Activated CD8-positive, alpha-beta memory T cell treated with anti-CD3 and anti-CD28 coated beads for 24 hours (primary cell): ENCODE measurements at regions not wholly inside any gene's neighbourhood (a gene's known extent, or its start where the extent isn't known, plus 50 kb on each side); places are given as distances from the start of the nearest gene placed in this dataset.

Source experiments
- DNase-seq: peaks from one replicate; pipeline ENCODE4 v3.0.0-alpha.2; 2020

DNA sequence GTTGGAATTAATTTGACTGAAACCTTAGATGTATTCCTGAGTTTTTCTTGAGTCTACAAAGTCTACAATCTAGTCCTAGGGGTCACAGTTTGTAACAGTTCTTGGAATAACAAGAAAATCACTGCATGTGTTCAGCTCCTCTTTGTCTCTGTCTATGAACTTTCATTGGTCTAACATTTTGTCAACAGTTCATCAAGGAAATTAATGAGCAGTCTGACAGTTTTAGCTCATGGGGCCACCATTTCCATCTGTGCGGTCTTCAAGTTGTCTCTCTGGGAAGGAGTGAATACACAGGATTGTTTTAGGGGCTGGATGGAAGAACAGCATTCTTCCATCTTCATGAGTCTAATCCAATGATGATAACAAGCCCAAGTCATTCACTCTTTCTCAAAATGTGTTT lies 276.4 kb downstream of the TMEM167A start:
- DNase-seq: no peak

DNA sequence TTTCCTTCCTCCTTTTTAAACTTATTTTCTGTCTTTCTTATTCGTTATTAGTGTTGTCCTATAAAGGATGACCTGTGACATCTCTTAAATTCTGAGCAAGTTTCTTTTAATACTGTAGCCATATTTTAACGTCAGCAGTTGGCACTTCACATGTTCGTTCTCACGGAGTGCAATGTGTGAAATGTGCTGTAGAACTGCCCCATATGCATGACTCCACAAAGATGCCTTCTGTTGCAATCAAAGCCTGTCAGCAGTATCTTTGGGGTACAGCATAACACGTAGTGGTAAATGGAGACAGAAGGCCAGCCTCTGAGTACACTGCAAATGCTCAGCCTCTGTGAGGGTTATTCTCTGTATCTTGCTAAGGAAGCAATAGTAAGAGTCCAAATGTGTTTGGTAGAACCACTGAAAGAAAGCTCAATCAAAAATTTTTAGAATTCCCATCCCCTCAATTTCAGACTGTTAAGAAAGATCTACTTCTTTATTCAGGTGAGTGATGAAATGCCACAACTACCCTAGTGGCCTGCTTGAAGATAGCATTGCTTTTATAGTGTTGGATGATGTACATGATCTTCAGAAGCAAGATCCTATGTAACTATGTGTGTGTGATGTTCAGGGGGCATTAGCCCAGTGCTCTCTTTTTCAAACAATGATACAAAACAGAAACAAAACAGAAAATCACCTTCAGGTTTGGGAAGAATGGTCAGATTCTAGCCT lies 277.7 kb downstream of the TMEM167A start:
- DNase-seq: no peak

DNA sequence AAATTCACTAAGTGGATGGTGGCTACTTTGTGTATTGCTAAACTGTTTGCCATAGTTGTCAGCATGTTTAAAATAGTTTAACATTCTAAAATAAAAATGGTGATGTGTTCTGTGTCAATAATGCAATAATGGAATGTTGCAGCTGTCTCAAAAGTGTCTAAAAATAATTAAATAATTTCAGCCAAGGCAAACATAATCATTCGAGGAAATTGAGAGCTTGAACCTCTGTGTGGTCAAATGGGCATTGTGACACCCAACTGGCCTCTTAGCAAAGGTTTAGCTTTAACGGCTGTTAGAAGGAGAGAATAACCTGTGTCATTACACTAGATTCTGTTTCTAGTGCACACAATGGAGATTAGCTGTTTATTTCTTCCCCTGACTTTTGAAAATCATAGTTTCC lies 278.5 kb downstream of the TMEM167A start:
- no peak for DNase-seq

DNA sequence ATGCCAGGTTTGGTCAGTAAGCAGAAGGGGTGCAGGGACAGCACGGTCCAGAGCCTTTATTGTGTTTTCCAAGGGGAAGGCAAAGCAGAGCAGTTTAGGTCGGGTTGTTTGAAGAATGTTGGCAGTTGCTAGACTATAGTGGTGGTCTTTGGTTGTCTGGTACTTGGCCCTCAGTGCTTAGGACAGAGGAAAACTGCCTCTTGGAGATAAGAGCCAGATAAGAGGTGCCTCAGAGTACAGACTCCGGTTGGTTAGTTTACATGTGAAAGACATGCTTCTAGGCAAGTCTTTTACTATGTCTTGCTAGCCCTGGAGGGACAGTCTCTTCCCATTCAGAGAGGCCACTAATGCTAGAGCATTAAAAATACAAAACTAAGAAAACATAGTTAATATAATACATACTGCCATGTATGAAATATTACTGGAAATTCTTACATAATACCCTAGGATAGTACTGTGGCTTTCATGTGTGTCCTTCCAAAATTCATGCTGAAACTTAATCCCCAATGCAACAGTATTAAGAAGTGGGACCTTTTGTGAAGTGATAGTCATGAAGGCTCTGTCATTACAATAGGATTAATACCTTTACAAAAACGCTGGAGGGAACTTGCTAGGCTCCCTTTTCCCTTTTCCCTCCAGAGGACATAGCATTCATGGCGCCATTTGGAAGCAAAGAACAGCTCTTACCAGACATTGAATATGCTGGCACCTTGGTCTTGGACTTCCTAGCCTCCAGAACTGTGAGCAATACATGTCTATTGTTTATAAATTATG lies 280.4 kb downstream of the TMEM167A start:
- DNase-seq: no peak

DNA sequence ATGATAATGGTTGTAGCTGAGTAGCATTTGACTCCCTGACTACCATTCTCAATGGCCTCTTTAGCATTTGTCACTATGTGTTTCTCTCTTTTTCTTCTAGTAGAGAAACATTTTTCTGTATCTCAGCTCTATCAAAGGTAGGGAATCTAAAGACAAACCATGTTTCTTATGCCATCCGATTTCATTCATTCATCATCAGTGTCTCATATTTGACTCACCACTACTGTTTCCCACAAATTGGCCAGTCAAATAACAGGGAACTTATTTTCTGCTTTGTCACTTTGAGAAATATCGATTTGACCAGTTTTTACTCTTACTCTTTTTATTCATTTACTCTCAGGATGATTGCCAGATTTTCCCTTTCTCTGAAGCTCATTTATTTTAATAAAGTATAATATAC lies 282.3 kb downstream of the TMEM167A start:
- no peak for DNase-seq

DNA sequence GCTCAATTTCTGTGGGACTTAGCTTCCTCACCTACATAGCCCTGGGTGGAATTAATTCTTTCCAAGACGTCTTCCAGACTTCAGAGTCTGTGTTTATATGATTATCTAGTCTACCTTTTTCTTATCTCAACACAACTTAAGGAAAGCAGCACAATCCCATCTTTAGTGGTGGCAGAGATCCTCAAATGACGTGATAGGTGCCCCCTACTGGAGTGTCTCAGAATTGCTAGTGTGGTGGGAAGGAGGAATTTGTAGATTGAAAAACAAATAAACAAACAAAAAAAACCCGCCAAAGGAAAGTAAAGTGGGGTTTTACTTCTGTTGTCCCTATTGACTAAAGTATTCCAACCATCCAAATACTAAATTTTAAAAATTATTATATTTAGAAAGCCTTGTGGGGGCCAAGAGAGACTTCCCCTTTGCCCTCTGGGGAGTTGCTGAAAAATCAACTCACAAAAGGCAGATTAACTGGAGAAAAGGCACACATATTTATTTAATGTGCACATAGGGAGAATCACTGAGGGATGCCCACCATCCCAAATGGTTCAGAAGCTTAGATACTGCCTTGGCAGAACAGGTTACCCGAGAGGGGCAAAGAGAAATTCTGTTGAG lies 283.3 kb downstream of the TMEM167A start:
- DNase-seq: peak; percentile 64

DNA sequence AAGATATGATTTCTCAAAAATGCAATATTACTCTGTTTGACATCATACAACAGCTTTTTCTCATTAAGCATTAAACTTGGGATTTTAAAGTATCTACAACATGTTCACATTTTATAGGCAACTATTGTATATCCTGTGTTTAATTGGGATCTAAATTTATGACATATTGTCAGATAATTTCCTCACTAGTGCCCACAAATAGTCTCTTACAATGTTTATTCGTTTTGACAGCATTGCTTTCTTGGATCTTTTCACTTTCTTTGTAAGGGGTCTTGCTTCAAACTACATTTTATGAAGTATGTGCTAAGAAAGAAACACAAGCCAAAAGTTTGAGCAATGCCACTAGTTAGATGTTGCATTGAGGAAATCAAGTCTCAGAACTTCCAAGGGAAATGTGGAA lies 285.1 kb downstream of the TMEM167A start:
- no peak for DNase-seq

DNA sequence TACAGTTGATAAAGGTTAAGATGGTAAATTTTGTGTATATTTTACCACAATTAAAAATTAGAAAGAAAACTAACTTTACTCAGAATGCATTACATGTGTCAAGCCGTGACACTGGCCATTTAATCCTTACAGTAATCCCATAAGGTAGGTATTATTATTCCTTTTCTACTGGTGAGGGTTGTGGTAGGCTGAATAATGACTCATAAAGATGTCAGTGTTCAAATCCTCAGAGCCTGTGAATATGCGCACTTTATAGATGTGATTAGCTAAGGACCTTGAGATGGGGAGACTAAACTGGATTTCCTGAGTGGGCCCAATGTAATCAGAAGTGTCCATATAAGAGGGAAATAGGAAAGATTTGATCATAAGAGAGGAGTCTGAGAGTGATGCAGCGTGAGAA lies 288.1 kb downstream of the TMEM167A start:
- no peak for DNase-seq

DNA sequence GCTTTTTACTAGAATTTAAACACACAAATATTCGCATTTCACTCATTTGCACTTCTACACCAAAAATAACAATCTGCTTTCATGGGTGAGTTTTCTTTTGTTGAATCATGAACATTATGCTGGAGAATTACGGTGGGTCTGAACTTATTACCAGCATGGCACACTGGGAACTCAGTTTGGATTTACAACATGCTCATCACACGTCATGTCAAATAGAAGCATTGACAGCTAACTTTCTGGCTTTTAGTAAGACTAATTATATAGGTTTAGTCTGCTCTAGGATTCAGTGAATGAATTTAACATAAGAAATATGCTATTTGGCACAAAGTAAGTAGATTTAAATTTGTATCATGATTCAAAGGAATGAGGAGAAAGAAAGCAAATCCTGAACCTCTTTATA lies 290.4 kb downstream of the TMEM167A start:
- DNase-seq: no peak

DNA sequence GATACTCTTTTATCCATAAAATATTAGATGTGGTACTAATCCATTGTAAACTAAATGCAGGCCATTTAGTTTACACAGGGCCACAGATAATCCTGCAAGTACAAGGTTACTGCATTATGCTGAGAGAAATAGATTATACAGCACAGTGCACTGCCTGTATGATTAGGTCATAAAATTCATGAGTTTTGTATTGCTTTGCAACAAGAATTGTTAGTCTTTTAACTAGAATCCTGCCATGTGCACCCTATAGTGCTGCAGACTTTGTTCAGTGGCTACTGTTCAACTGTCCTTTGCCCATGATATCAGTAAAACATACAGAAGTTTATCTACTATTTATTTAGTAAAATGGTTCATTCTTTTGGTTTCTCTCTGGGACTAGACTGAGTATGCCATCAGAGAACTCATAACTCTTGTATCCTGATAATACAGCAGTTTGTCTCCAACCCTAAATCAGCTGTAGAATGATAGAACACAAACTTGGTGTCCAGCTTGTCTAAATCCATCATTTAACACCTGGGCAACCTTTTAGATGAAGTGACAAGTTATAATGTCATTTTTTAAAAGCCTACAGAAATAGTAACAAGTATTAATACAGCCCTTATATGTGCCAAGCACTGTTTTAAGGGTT lies 291.2 kb downstream of the TMEM167A start:
- no peak for DNase-seq

DNA sequence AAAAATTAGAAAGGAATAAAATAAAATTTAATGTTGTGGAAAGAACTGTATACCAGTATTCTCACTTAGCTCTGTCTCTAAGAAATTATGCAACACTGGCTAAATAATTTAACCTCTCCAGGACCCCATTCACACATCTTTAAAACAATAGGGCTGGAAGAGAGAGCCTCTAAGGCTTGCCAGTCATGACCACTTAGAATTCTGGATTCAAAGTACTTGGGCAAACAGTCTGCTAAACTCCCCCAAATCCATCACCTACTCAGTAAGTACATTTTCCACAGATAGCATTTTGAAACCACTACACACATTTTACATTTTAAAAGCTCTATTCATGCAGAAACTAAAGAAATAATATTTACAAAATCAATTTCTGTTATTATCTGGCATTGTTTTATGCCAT lies 291.7 kb downstream of the TMEM167A start:
- DNase-seq: no peak

DNA sequence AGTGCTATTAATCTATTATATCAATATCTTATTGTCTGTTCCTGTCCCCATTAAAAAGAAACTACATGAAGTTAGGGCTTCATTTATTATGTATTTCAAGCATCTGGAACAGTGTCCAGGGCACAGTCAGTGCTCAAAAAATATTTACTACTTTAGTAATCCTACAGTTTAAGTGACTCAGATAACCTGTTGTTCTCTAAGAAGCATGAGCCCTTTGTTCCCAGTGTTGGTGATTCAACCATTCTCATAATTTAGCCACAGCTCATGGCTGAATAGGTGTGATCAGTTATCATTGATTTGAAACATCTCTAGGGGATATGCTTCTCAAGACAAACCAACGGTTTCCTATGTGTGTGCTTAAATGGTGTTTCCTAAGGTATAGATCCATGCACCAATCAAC lies 292.7 kb downstream of the TMEM167A start:
- no peak for DNase-seq

DNA sequence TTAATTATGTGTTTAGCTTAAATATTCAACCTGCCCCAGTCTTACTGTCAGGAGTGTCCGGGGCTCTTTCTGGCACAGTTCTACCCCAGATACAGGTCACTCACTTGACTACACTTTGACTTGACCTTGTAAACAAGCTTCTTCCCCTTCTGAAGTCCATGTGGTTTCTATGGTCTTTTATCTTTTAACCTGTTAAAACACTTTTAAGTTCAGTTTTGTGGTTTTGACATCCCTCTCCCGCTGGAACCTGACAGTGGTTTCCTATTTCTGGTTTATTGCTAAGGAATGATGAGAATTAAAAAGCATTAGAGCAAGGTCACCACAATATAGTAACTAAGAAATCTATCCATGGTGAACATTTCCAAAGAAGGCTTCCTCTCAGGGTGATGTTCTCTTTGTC lies 300.1 kb downstream of the TMEM167A start:
- DNase-seq: no peak

DNA sequence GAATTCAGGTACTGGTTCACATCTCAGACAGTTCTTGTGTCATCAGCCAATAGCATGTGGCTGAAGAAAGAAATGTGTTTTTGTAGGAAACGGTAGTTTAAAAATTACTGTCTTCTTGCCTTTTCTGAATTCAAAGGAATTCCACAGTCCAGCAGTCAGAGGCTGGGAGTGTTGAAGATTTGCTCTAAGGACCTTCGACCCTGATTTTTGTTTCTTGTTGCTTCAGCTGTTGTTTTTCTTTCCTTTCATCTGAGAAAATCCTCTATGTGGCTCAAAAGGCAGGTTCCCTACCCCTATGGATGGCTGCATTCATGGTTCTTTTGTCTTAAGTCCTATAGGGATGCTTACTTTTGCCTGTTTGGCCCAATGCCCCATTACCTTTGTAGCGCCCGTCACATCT lies 304.9 kb downstream of the TMEM167A start:
- no peak for DNase-seq

DNA sequence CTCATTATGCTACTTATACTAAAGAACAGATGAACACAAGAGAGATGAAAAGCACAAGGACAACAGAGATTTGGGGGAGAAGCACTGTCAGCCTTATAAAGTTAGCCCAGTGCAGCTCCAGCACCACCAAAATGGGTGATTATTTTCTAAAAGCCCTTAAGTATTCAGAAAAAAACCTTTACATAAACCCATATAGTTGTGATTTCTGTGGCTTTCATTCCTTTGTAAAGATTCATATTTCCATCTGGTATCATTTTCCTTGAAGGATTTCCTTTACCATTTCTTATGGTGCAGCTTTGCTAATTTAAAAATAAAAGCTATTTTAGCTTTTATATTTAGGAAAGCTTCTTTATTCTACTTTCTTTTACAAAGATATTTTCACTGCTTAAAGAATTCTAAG lies 311.0 kb downstream of the TMEM167A start:
- no peak for DNase-seq

DNA sequence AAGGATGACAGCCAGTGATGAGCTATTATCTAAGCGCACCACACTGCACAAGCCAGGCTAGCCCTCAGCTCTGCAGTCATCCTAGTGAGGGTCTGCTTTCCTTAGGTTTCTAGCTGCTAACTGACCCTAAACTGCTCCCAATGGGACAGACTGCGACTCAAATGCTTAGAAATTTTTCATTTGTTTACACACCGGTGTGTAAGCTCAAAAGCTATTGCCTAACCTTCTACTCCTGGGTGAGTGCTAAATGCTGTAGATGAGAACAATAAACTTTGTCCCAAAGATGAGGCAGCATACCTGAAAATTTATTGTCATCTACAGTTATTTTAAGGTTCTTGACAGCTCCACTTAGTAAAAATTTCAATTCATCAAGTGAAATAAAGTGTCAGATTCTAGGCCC lies 311.4 kb downstream of the TMEM167A start:
- DNase-seq: no peak

DNA sequence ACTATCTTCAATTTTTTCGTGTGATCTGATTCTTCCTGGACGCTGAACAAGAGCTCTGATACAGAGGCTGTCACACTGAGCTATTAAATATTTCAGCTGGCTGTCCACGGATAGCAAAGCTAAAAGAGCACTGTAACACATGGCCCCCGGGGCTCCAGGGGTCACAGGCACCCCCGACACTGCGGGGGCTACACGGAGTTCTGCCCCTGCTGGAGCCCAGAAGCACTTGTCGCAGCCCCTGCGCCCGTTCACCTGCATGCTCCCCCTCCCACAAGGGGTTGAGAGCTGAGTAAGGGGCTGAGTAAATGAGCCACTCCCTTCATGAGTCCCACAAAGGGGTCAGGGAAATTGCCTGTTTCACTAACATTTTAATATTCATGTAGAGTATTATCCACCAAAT lies 316.3 kb downstream of the TMEM167A start:
- no peak for DNase-seq

DNA sequence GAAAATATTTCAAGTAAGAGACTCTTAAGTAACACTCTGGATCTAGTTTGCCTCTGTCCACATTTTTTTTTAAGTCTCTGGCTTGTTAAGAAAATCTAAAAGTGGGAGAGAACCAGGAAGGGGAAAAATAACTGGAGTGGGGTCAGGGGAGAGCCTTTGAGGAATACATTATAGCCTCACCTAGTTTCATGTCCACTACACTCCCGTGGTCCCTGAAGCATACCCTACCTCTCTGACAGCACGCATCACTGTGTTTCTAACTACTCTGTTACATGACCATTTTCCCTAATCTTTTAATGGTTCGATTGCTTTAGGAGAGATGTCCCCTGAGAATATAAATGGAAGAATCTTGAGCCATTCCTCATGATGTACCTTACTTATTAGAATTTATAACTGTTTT lies 318.3 kb downstream of the TMEM167A start:
- DNase-seq: no peak

DNA sequence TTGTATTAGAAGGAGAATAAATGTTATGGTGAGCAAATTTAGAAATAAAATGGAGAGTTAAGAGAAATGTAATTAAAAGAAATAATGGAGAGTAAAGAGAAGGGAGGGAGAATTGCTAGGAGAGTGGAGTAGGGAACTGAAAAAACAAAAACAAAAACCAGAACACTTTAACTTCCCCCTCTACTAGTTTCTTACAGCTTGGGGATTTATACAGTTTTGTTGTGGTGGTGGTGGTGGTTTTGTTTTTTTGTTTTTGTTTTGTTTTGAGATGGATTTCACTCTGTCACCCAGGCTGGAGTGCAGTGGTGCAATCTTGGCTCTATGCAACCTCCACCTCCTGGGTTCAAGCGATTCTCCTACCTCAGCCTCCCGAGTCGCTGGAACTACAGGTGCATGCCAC lies 322.4 kb downstream of the TMEM167A start:
- DNase-seq: no peak

DNA sequence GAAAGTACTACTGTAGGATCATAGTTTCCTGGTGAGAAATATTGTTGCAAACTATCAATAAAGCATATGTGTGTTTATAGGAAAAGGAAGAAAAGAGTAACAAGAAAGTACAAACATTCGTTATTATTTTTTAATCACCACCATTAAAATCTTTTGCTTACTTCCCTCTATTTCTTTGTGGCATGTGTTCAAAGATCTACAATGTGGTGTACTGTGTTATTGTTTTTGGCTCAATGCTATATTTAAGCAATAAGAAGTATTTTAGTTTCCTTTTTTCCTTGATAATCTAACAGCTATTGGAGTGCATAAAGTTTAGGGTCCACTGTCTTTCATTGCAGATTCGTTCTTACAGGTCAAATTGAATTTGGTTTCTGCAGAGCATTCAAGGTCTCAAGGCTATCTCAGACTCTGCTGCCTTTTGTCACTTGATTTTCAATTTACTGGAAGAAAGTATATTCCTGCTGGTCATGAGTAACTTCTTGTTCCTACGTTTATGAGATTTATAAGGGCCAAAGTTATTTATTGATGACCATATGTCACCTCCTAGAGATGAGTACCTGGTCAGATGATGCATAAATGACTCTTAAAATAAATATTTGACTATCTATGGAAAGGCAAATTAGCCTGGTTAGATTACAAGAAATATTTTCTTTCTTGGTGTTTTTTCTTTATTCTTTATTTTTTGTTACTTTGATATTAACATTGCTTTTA lies 323.0 kb downstream of the TMEM167A start:
- no peak for DNase-seq

DNA sequence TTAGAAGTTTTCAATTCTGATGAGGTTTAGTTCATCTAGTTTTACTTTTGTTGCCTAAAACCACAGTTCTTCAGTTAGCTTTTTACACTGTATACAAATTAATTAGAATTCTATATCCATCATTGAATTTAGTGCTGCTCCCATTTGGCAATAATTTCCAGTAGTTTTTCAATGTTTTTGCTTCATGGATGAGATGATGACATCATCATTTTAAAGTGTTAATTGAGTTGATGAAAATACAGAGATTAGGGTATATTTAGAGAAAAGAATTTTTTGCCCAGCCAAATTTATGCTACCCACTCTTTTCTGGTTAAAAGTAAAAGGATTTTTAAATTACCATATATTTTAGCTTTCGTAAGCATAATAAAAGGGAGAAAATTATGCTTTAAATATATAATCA lies 323.8 kb downstream of the TMEM167A start:
- no peak for DNase-seq

DNA sequence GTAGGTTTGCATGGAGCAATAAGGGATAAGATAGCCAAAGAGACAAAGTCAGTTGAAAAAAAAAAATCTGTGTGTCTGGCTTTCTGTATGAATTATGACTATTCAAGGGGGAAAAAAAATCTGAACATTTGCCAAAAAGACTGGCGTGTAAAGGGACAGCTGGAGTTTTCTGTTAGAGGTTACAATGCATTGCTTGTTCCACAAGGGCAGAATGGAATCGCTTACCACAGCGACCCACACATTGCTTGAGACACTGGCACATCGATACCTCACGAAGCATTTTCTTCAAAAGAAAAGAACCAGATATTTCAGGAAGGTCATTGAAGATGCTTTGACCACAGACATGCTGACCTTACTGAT lies 327.8 kb downstream of the TMEM167A start:
- DNase-seq: no peak
